AML-193 (cell line): ENCODE measurements at regions not wholly inside any gene's neighbourhood (a gene's known extent, or its start where the extent isn't known, plus 50 kb on each side); places are given as distances from the start of the nearest gene placed in this dataset.
"Not testable (repeated sequence)": the region's sequence is repeated elsewhere in the genome, so short reads cannot be mapped to it uniquely, and the experiment has no call there.

Experiments
- DNase-seq, 2 experiments: peaks; one replicate each; lab custom pipeline; 2025; lab: John Stamatoyannopoulos, UW

- DNase-seq = no peak
Measured at GRCh38 chr5:26415987-26416779, 622.2 kb downstream of the CDH9 start.

GRCh38 chr5:26390608-26391007 is 647.8 kb downstream of the CDH9 start:
- DNase-seq = no peak

GRCh38 chr5:26388976-26389375 is 649.4 kb downstream of the CDH9 start:
- DNase-seq = no peak

GRCh38 chr5:26386532-26386931 is 651.9 kb downstream of the CDH9 start:
- no peak for DNase-seq

- DNase-seq = not testable (repeated sequence)
Measured at GRCh38 chr5:26364624-26365023, 673.8 kb downstream of the CDH9 start.

- no peak for DNase-seq
Measured at GRCh38 chr5:26343801-26344325, 694.5 kb downstream of the CDH9 start.

GRCh38 chr5:26339576-26339975 is 698.8 kb downstream of the CDH9 start:
- DNase-seq = no peak

GRCh38 chr5:26329562-26330189 is 708.7 kb downstream of the CDH9 start:
- no peak for DNase-seq

GRCh38 chr5:26326153-26326759 is 712.1 kb downstream of the CDH9 start:
- no peak for DNase-seq

- DNase-seq = not testable (repeated sequence)
Measured at GRCh38 chr5:26325432-26325831, 713.0 kb downstream of the CDH9 start.

- not testable (repeated sequence) for DNase-seq
Measured at GRCh38 chr5:26324273-26324895, 714.0 kb downstream of the CDH9 start.

GRCh38 chr5:26323794-26324193 is 714.6 kb downstream of the CDH9 start:
- no peak for DNase-seq

- DNase-seq = no peak
Measured at GRCh38 chr5:26321278-26321677, 717.1 kb downstream of the CDH9 start.

GRCh38 chr5:26310415-26310814 is 728.0 kb downstream of the CDH9 start:
- DNase-seq = no peak

GRCh38 chr5:26295541-26295940 is 742.8 kb downstream of the CDH9 start:
- DNase-seq = no peak

- no peak for DNase-seq
Measured at GRCh38 chr5:26282190-26282589, 756.2 kb downstream of the CDH9 start.

- DNase-seq = no peak
Measured at GRCh38 chr5:26278078-26278477, 760.3 kb downstream of the CDH9 start.

GRCh38 chr5:26259081-26259480 is 779.3 kb downstream of the CDH9 start:
- DNase-seq = no peak

GRCh38 chr5:26245321-26245720 is 793.1 kb downstream of the CDH9 start:
- DNase-seq = no peak

GRCh38 chr5:26239588-26239987 is 798.8 kb downstream of the CDH9 start:
- no peak for DNase-seq

- no peak for DNase-seq
Measured at GRCh38 chr5:26237489-26237888, 800.9 kb downstream of the CDH9 start.

GRCh38 chr5:26236936-26237335 is 801.5 kb downstream of the CDH9 start:
- no peak for DNase-seq
